ENCODE measurements at regions not wholly inside any gene's neighbourhood (a gene's known extent, or its start where the extent isn't known, plus 50 kb on each side); places are given as distances from the start of the nearest gene placed in this dataset.
"Not testable (repeated sequence)": the region's sequence is repeated elsewhere in the genome, so short reads cannot be mapped to it uniquely, and the experiment has no call there.

GRCh38 chr11:97772705-97773104 lies 1248.0 kb upstream of the CNTN5 start:
- Histone ChIP-seq H4K20me1 (replicated peaks; ENCODE audit: control insufficient read depth, extremely low read depth, insufficient read depth, low read length) (no peaks in the 10 kb centered on the region), H2AFZ (ENCODE audit: low read depth, low read length) (no peak overlapping the region), H3K9ac (replicated peaks; ENCODE audit: extremely low read depth, insufficient read depth, low read length) (no peak overlapping the region), H3K79me2 (ENCODE audit: control insufficient read depth, insufficient read depth, low read length) (no peaks in the 10 kb centered on the region), H3K9me3 (replicated peaks; ENCODE audit: control insufficient read depth, insufficient read depth, low read length) (no peaks in the 10 kb centered on the region), H3K4me3 (replicated peaks in 1 of 3; ENCODE audit: insufficient read depth in 1 of 3, low read depth in 1 of 3, low read length in 3 of 3) (no peak overlapping the region), H3K27me3 (ENCODE audit: control insufficient read depth in 2 of 2, insufficient read depth in 2 of 2, low read length in 2 of 2) (no peaks in the 10 kb centered on the region), H3K4me2 (ENCODE audit: insufficient read depth, low read length) (no peak overlapping the region), H3K4me1 (ENCODE audit: control insufficient read depth, extremely low read depth, insufficient read depth, low read length) (no peaks in the 10 kb centered on the region), H3K9me1 (replicated peaks; ENCODE audit: control insufficient read depth, extremely low read depth, insufficient read depth, low read length) (no peaks in the 10 kb centered on the region), H3K36me3 (ENCODE audit: control insufficient read depth in 2 of 2, extremely low read depth in 1 of 2, insufficient read depth in 2 of 2, low read length in 2 of 2) (no peaks in the 10 kb centered on the region), H3K27ac (ENCODE audit: insufficient read depth, low read depth, low read length) (no peak overlapping the region)
- BruUV-seq (replicated peaks), result no TSS peak
- intact Hi-C loops (cut with micrococcal nuclease) (no loop called here), dilution Hi-C loops (cut with MboI; ENCODE audit: extremely low pct_ligation_motif_present, low sequenced_read_pairs) (no loop called here)
- DNase-seq (ENCODE audit: low read depth, low spot score), result no peak
- no peak for FAIRE-seq
- ChIA-PET POLR2A (no interaction called here), CTCF (no interaction called here)
- TF ChIP-seq MAX (IDR thresholded peaks at IDR 0.05; ENCODE audit: insufficient read depth, insufficient read length) (no peak), POLR2A (IDR thresholded peaks at IDR 0.05; ENCODE audit: low read depth, low read length) (no peak), JUN (IDR thresholded peaks at IDR 0.05; ENCODE audit: borderline replicate concordance, insufficient read depth, insufficient read length, low read depth) (no peak), GATA2 (IDR thresholded peaks at IDR 0.05; ENCODE audit: insufficient read depth, insufficient read length, low read depth, low read length) (no peak), CTCF (IDR thresholded peaks at IDR 0.05; ENCODE audit: extremely low read depth in 1 of 2, insufficient read depth in 1 of 2, low read depth in 1 of 2, low read length in 2 of 2) (no peak), MYC (IDR thresholded peaks at IDR 0.05; ENCODE audit: low read depth, low read length) (no peak), EZH2 (IDR thresholded peaks at IDR 0.05; ENCODE audit: borderline replicate concordance, low read depth, low read length, severe bottlenecking) (no peak), POLR2AphosphoS5 (IDR thresholded peaks at IDR 0.05; ENCODE audit: insufficient read depth, low read depth, low read length) (no peak)

- BruUV-seq (replicated peaks); DNase-seq (ENCODE audit: low read depth, low spot score); H4K20me1 ChIP-seq (replicated peaks; ENCODE audit: control insufficient read depth, extremely low read depth, insufficient read depth, low read length); H3K4me3 ChIP-seq (replicated peaks in 1 of 3; ENCODE audit: insufficient read depth in 1 of 3, low read depth in 1 of 3, low read length in 3 of 3); H3K27ac ChIP-seq (ENCODE audit: insufficient read depth, low read depth, low read length); H3K9me1 ChIP-seq (replicated peaks; ENCODE audit: control insufficient read depth, extremely low read depth, insufficient read depth, low read length); H3K9me3 ChIP-seq (replicated peaks; ENCODE audit: control insufficient read depth, insufficient read depth, low read length); dilution Hi-C loops (cut with MboI; ENCODE audit: extremely low pct_ligation_motif_present, low sequenced_read_pairs); H3K36me3 ChIP-seq (ENCODE audit: control insufficient read depth in 2 of 2, extremely low read depth in 1 of 2, insufficient read depth in 2 of 2, low read length in 2 of 2); H3K4me2 ChIP-seq (ENCODE audit: insufficient read depth, low read length); intact Hi-C loops (cut with micrococcal nuclease); H3K4me1 ChIP-seq (ENCODE audit: control insufficient read depth, extremely low read depth, insufficient read depth, low read length); CTCF ChIA-PET; H3K79me2 ChIP-seq (ENCODE audit: control insufficient read depth, insufficient read depth, low read length); H3K27me3 ChIP-seq (ENCODE audit: control insufficient read depth in 2 of 2, insufficient read depth in 2 of 2, low read length in 2 of 2); FAIRE-seq; H2AFZ ChIP-seq (ENCODE audit: low read depth, low read length); POLR2A ChIA-PET; H3K9ac ChIP-seq (replicated peaks; ENCODE audit: extremely low read depth, insufficient read depth, low read length): not testable (repeated sequence)
Measured at GRCh38 chr11:97784388-97784787, 1236.4 kb upstream of the CNTN5 start.

Measured in endothelial cell of umbilical vein (primary cell).